ENCODE measurements at regions not wholly inside any gene's neighbourhood (a gene's known extent, or its start where the extent isn't known, plus 50 kb on each side); places are given as distances from the start of the nearest gene placed in this dataset.
"Not testable (repeated sequence)": the region's sequence is repeated elsewhere in the genome, so short reads cannot be mapped to it uniquely, and the experiment has no call there.

DNA sequence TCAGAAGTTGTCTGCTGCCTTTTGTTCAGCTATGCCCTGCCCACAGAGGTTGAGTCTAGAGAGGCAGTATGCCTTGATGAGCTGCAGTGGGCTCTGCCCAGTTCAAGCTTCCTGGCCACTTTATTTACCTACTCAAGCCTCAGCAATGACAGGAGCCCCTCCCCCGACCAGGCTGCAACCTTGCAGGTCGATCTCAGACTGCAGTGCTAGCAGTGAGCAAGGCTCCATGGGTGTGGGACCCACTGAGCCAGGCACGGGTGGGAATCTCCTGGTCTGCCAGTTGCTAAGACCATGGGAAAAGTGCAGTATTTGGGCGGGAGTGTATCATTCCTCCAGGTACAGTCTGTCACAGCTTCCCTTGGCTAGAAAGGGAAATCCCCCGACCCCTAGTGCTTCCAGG lies 1554.8 kb downstream of the PCDH9 start:
- ATAC-seq (ENCODE audit: low read depth in 2 of 2); H3K27ac Mint-ChIP-seq; H3K36me3 Mint-ChIP-seq; H3K4me1 Mint-ChIP-seq; DNase-seq; H3K27me3 Mint-ChIP-seq; H3K4me3 Mint-ChIP-seq: not testable (repeated sequence)
- peaks cover 15 to 31% (median 24%) of the 10 kb centered on the region in 7 donors for H3K9me3 Mint-ChIP-seq

DNA sequence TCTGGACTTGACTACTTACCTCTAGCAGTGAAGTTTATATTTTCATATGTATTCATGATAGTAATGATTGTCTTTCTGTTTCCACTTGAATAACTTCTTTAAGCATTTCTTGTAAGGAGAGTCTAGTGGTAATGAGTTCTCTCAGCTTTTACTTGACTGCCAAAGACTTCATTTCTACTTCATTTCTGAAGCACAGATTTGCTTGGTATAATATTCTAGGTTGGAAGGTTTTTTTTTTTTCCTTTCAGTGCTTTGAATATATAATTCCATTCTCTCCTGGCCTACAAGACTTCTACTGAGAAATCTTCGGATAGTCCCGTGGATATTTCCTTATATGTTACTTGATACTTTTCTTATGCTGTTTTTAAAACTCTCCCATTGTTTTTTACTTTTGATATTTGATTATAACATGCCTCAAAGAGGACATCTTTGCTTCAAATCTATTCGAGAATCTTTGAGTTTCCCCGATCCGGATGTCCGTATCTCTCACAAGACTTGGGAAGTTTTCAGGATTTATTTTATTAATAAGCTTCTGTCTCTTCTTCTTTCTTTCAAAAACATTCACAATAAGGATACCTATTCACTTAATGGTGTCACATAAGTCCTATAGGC lies 1560.0 kb downstream of the PCDH9 start:
- DNase-seq, result no peak

DNA sequence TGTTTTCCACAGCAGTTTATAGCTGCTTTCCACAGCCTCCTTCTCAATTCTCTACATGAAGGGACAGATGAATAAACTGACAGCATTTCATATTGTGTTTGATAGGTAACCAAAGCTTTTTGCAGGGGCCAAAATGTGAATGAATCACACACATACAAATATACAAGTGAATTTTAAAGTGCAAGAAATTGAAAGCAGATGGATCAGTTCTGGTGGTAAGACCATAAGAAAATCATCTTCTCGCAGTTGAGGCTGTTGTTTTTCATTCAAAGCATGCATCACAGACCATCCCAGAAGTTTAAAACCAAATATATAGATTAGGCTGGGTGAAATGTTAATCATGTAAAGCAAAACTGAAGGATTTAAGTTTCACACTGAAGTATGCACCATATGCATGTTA lies 1569.4 kb downstream of the PCDH9 start:
- Mint-ChIP-seq H3K9me3 (peaks cover 0 to 20% (median 5%) of the 10 kb centered on the region in 7 donors), H3K27ac (no peak overlapping the region), H3K27me3 (no peaks in the 10 kb centered on the region), H3K4me3 (no peak overlapping the region), H3K4me1 (no peaks in the 10 kb centered on the region), H3K36me3 (no peaks in the 10 kb centered on the region)
- ATAC-seq (ENCODE audit: low read depth in 2 of 2) (no peak), DNase-seq (no peak)

More for the DNA sequence above, 1560.0 kb downstream of the PCDH9 start:
- H3K4me1 Mint-ChIP-seq, result no peaks in the 10 kb centered on the region
- ATAC-seq (ENCODE audit: low read depth in 2 of 2), result no peak
- H3K27me3 Mint-ChIP-seq, result no peaks in the 10 kb centered on the region
- H3K4me3 Mint-ChIP-seq, result no peak overlapping the region
- peaks cover 15 to 39% (median 32%) of the 10 kb centered on the region in 7 donors for H3K9me3 Mint-ChIP-seq
- H3K27ac Mint-ChIP-seq, result no peak overlapping the region
- no peaks in the 10 kb centered on the region for H3K36me3 Mint-ChIP-seq

DNA sequence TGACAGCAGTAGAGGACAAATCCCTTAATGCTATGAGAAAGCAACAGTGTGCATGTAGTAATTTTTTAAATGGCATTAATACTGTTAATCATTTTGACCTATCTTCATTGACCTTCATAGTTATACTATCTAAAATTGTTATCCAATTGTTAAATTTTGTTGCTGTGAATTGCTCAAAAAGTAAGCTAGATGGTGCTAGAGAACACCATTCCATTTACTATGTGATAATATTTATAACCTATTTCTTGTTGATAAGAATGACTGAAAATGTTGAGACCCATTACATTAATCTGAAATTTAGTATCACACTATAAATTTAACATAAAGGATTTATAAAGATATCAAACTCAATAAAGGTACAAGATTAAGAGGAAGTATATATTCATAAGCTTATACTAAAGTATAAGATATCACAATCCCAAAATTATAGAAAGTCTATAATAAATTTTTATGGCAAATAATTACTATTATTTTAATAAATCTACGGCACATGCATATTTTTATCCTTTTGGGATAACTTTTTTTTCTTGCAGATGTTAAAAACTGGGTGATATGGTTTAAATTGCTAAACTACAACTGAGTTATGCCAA lies 1573.3 kb downstream of the PCDH9 start:
- H3K27me3 Mint-ChIP-seq, result no peaks in the 10 kb centered on the region
- H3K4me1 Mint-ChIP-seq, result no peaks in the 10 kb centered on the region
- no peaks in the 10 kb centered on the region for H3K36me3 Mint-ChIP-seq
- no peak for DNase-seq
- no peak for ATAC-seq (ENCODE audit: low read depth in 2 of 2)
- H3K4me3 Mint-ChIP-seq, result no peak overlapping the region
- peaks cover 0 to 2% (median 0%) of the 10 kb centered on the region in 7 donors for H3K9me3 Mint-ChIP-seq
- no peak overlapping the region for H3K27ac Mint-ChIP-seq

DNA sequence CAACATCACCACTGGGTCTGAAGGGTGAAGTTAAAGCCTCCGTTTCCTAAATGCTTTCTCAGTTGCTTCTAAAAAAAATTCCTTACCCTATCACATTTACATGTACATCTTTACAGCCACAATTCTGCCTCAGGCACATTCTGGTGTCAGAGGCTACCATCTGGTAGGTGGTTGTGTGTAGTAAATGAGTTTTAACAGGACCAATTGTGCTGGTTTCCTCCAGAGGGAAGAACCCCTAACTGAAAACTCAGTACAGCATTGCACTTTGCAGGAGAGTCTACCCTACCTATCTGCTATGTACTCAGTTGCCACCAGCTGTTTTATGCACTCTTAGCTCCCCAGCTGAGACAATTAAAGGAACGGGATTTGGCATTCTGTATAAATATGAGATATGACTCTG lies 1576.5 kb downstream of the PCDH9 start:
- DNase-seq (no peak), ATAC-seq (ENCODE audit: low read depth in 2 of 2) (no peak)
- H3K27ac Mint-ChIP-seq, result no peak overlapping the region
- H3K4me1 Mint-ChIP-seq, result no peaks in the 10 kb centered on the region
- no peak overlapping the region for H3K4me3 Mint-ChIP-seq
- H3K9me3 Mint-ChIP-seq, result no peaks in the 10 kb centered on the region
- no peaks in the 10 kb centered on the region for H3K27me3 Mint-ChIP-seq
- no peaks in the 10 kb centered on the region for H3K36me3 Mint-ChIP-seq

DNA sequence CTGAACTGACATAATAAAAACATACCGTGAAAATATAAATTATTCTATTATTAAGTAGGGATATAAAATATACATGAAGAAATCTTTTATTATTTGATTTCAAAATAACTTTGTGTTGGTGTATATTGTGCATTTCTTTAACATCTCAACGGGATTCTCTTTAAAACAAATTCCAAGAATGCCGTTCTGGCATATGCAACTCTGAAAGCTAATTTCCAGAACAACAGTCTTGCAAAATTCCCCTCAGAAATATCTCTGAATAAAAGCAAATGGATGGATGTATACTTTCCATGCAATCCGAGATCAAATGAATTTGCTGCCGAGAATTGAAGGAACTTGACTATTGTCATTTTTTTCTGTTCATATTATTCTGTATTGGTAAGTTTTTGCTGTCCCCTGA lies 1579.8 kb downstream of the PCDH9 start:
- peaks cover 0 to 2% (median 0%) of the 10 kb centered on the region in 3 donors for H3K27me3 Mint-ChIP-seq
- H3K27ac Mint-ChIP-seq, result peak overlapping the region in 1 of 6 donors; percentile 30
- H3K4me3 Mint-ChIP-seq, result no peak overlapping the region

DNA sequence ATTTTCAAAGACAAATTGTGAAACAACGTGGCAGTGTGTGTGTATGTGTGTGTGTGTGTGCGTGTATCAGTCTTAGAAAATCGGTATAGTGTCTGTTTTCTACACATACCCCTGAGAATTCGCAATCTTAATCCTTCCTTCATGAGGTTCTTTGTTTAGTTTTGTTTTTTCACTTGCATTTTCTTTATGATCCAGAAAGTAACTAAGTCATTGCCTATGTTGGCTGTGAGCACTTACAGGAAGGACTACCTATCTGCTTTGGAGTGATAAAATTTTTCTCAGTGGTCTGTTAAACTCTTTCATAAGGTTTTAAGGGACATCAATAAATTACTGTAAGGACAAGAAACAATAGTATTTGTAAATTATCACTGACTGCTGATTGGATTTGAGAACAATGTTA lies 1587.1 kb downstream of the PCDH9 start:
- peaks cover 0 to 6% (median 0%) of the 10 kb centered on the region in 3 donors for H3K27me3 Mint-ChIP-seq
- no peak for DNase-seq

More for the DNA sequence above, 1579.8 kb downstream of the PCDH9 start:
- Mint-ChIP-seq H3K4me1 (no peaks in the 10 kb centered on the region), H3K36me3 (no peaks in the 10 kb centered on the region), H3K9me3 (no peaks in the 10 kb centered on the region)
- DNase-seq (no peak), ATAC-seq (ENCODE audit: low read depth in 2 of 2) (no peak)

DNA sequence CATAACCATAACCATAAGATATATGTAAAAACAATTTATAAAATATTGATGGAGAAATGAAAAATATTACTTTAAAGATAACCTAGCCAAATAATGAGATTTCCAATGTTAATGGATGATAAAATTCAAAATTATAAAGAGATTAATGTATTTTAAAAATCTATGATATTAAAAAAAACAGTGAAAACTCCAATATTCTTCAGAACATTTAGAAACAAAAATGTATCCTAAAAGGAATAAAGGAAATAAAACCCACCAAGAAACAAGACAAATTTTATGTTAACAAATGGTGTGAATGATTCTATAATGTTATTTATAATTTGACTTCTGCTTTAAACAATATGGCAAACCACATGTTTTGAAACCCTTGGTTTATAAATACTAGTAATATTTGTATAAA lies 1587.8 kb downstream of the PCDH9 start:
- no peak for DNase-seq
- Mint-ChIP-seq H3K27me3 (peaks cover 0 to 6% (median 0%) of the 10 kb centered on the region in 3 donors), H3K4me1 (peaks cover 0 to 5% (median 0%) of the 10 kb centered on the region in 3 donors), H3K27ac (no peak overlapping the region), H3K9me3 (no peaks in the 10 kb centered on the region), H3K4me3 (no peak overlapping the region), H3K36me3 (no peaks in the 10 kb centered on the region)
- ATAC-seq (ENCODE audit: low read depth in 2 of 2), result no peak

More for the DNA sequence above, 1587.1 kb downstream of the PCDH9 start:
- no peak for ATAC-seq (ENCODE audit: low read depth in 2 of 2)
- Mint-ChIP-seq H3K4me3 (no peak overlapping the region), H3K4me1 (peaks cover 0 to 5% (median 0%) of the 10 kb centered on the region in 3 donors), H3K27ac (no peak overlapping the region), H3K9me3 (no peaks in the 10 kb centered on the region), H3K36me3 (no peaks in the 10 kb centered on the region)

DNA sequence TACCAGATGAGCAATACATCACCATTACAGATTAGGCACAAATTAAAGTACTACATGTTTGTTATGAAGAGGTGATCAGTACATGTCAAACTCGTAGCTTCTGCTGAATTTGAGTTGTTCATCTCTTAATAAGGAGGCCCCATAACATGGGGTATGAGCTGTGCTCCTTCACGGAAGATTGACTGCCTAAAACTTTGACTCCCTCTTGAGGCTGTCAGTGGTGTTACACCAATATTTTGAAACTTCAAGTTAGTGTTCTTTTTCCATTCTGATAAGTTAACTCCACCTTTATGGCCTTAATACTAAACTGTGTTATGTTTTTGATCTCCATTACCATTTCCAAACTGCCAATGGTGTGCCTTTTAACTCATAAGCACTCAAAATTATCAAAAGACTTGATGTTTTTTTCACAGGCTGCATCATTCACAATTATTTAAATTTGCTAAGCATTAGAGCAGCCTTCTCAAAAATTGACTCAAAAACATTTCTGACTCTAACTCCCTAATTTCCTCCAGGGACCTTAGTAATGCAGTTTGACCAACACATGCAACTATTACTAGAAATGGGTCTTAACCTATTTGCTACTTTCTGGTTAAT lies 1591.5 kb downstream of the PCDH9 start:
- H3K9me3 Mint-ChIP-seq, result no peaks in the 10 kb centered on the region
- no peak overlapping the region for H3K27ac Mint-ChIP-seq
- H3K4me1 Mint-ChIP-seq, result peaks cover 0 to 5% (median 0%) of the 10 kb centered on the region in 3 donors
- no peaks in the 10 kb centered on the region for H3K27me3 Mint-ChIP-seq
- H3K36me3 Mint-ChIP-seq, result no peaks in the 10 kb centered on the region
- no peak for DNase-seq
- no peak for ATAC-seq (ENCODE audit: low read depth in 2 of 2)
- no peak overlapping the region for H3K4me3 Mint-ChIP-seq

DNA sequence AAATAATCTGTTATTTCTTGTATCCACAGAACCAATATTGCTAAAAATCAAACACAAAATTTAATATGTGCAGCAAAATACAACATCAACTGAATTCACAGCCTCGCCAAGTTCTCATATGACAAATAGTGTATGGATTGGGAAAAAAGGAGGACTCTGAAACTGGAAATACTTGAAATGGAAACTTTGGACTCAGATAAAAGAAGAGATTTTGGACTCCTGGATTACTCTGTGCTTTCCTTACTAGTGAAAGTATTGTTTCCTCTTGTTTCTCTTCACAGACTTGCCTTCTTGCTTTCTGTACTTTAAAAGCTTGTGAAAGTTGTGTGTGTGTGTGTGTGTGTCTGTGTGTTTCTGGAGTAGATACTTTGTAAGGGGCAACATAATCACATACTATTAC lies 1596.3 kb downstream of the PCDH9 start:
- H3K36me3 Mint-ChIP-seq, result no peaks in the 10 kb centered on the region
- ATAC-seq (ENCODE audit: low read depth in 2 of 2) (no peak), DNase-seq (no peak)
- no peaks in the 10 kb centered on the region for H3K4me1 Mint-ChIP-seq
- H3K27me3 Mint-ChIP-seq, result no peaks in the 10 kb centered on the region
- H3K9me3 Mint-ChIP-seq, result no peaks in the 10 kb centered on the region
- no peak overlapping the region for H3K4me3 Mint-ChIP-seq
- H3K27ac Mint-ChIP-seq, result no peak overlapping the region

DNA sequence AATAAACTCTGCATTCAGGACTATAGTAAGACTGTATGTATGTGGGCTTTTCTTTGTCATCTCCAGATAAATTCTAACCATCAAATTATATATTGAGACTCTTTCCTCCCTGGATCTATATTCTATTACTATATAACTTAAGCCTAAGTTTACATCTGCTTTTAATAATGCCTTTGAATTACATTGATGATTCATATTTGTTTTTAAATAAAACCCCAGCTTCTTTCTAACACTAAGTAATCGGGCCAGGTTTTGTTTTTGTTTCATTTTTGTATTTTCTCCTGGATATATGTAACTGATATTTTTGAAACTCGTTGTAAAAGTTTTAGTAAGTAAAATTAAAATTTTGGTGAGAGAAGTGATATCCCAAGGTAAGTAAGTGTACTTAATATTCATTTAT lies 1599.1 kb downstream of the PCDH9 start:
- H3K27ac Mint-ChIP-seq, result no peak overlapping the region
- no peak for ATAC-seq (ENCODE audit: low read depth in 2 of 2)
- no peaks in the 10 kb centered on the region for H3K4me1 Mint-ChIP-seq
- peaks cover 0 to 3% (median 0%) of the 10 kb centered on the region in 7 donors for H3K9me3 Mint-ChIP-seq
- no peaks in the 10 kb centered on the region for H3K36me3 Mint-ChIP-seq
- DNase-seq, result no peak
- no peak overlapping the region for H3K4me3 Mint-ChIP-seq
- H3K27me3 Mint-ChIP-seq, result no peaks in the 10 kb centered on the region

DNA sequence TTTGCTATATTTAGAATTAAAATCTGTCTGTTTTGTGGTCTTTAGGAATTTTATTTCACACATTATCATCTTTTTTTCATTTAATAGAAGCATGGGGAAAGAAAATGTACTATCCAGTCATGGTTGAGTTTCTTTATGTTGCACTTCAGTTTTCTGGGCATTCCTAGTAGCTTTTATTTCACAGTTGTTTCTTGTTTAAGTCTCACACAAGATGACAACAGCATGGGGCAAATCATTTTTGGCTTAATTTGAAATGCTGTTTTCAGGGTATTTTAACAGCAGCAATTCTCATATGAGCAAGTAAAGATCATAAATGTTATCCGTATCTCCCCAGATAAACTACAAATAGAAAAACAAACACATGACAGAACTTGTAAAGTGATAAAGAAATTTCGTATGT lies 1600.2 kb downstream of the PCDH9 start:
- H3K27me3 Mint-ChIP-seq, result no peaks in the 10 kb centered on the region
- H3K9me3 Mint-ChIP-seq, result peaks cover 0 to 4% (median 0%) of the 10 kb centered on the region in 7 donors
- no peak for DNase-seq
- no peak overlapping the region for H3K4me3 Mint-ChIP-seq
- ATAC-seq (ENCODE audit: low read depth in 2 of 2), result no peak
- H3K36me3 Mint-ChIP-seq, result no peaks in the 10 kb centered on the region
- H3K27ac Mint-ChIP-seq, result no peak overlapping the region
- no peaks in the 10 kb centered on the region for H3K4me1 Mint-ChIP-seq

DNA sequence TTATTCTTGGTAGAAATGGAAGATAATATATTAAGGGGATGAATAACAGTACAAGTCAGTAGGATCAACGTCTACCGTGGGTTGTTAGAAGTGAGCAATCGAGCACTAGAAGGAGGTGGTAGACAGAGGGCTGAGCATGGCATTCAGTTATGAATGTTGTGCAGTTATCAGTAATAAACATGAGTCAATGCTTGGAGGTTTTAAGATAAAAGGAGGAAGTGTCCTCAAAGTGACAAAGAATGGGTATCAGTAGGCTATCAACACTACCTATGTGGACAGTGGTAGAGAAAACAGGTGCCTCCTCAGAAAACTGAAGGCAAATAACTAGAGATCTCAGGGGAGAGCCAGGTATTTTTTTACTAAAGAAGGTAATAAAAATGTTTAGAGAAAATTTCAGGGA lies 1607.0 kb downstream of the PCDH9 start:
- Mint-ChIP-seq H3K4me3 (no peak overlapping the region), H3K27ac (no peak overlapping the region), H3K9me3 (peaks cover 0 to 4% (median 0%) of the 10 kb centered on the region in 7 donors), H3K36me3 (no peaks in the 10 kb centered on the region), H3K27me3 (no peaks in the 10 kb centered on the region), H3K4me1 (no peaks in the 10 kb centered on the region)
- ATAC-seq (ENCODE audit: low read depth in 2 of 2) (no peak), DNase-seq (no peak)

DNA sequence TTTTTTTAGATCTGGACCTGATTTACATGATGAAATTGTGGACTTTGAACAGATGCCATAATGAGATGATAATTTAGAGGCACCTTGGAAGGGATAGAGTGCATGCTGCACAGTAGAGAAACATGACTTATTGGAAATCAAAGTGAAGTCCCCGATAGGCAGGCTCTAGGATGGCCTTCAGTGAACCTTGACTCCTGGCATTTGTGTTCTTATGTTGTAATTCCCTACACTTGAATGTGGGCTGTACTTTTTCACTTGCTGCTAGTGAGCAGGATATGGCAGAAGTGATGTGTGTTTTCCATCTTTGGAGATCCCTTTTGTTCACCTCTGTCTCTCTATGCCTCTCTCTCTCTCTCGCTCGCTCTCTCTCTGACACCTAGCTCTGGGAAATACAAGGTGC lies 1614.6 kb downstream of the PCDH9 start:
- Mint-ChIP-seq H3K27me3 (no peaks in the 10 kb centered on the region), H3K4me1 (peaks cover 0 to 3% (median 0%) of the 10 kb centered on the region in 3 donors), H3K27ac (no peak overlapping the region), H3K36me3 (no peaks in the 10 kb centered on the region), H3K4me3 (no peak overlapping the region), H3K9me3 (peaks cover 0 to 5% (median 0%) of the 10 kb centered on the region in 7 donors)
- DNase-seq (no peak), ATAC-seq (ENCODE audit: low read depth in 2 of 2) (no peak)
